ENCODE measurements at regions not wholly inside any gene's neighbourhood (a gene's known extent, or its start where the extent isn't known, plus 50 kb on each side); places are given as distances from the start of the nearest gene placed in this dataset.

- DNase-seq (ENCODE audit: low read depth), result no peak
These were observed 251.8 kb upstream of the SLIT2 start for GRCh38 chr4:19999775-20000414.

GRCh38 chr4:19999276-19999675 lies 252.4 kb upstream of the SLIT2 start:
- DNase-seq (ENCODE audit: low read depth), result no peak

- DNase-seq (ENCODE audit: low read depth), result no peak
These were observed 258.5 kb upstream of the SLIT2 start for GRCh38 chr4:19993242-19993641.

GRCh38 chr4:19992471-19993093 lies 259.1 kb upstream of the SLIT2 start:
- no peak for DNase-seq (ENCODE audit: low read depth)

GRCh38 chr4:19987746-19988145 lies 264.0 kb upstream of the SLIT2 start:
- peak; percentile 65 for DNase-seq (ENCODE audit: low read depth)

- peak; percentile 78 for DNase-seq (ENCODE audit: low read depth)
These were observed 268.6 kb upstream of the SLIT2 start for GRCh38 chr4:19983072-19983471.

GRCh38 chr4:19982556-19982955 lies 269.1 kb upstream of the SLIT2 start:
- peak; percentile 9 for DNase-seq (ENCODE audit: low read depth)

- DNase-seq (ENCODE audit: low read depth), result peak; percentile 52
These were observed 279.9 kb upstream of the SLIT2 start for GRCh38 chr4:19971829-19972228.

GRCh38 chr4:19969492-19969891 lies 282.2 kb upstream of the SLIT2 start:
- no peak for DNase-seq (ENCODE audit: low read depth)

GRCh38 chr4:19961091-19961490 lies 290.6 kb upstream of the SLIT2 start:
- no peak for DNase-seq (ENCODE audit: low read depth)

GRCh38 chr4:19958848-19959247 lies 292.9 kb upstream of the SLIT2 start:
- DNase-seq (ENCODE audit: low read depth), result no peak

GRCh38 chr4:19947349-19947748 lies 304.4 kb upstream of the SLIT2 start:
- DNase-seq (ENCODE audit: low read depth), result no peak

GRCh38 chr4:19945979-19946380 lies 305.7 kb upstream of the SLIT2 start:
- peak; percentile 96 for DNase-seq (ENCODE audit: low read depth)

GRCh38 chr4:19945501-19945900 lies 306.2 kb upstream of the SLIT2 start:
- no peak for DNase-seq (ENCODE audit: low read depth)

GRCh38 chr4:19944806-19945205 lies 306.9 kb upstream of the SLIT2 start:
- no peak for DNase-seq (ENCODE audit: low read depth)

- no peak for DNase-seq (ENCODE audit: low read depth)
These were observed 307.5 kb upstream of the SLIT2 start for GRCh38 chr4:19944251-19944650.

- no peak for DNase-seq (ENCODE audit: low read depth)
These were observed 310.3 kb upstream of the SLIT2 start for GRCh38 chr4:19941434-19941833.

GRCh38 chr4:19940861-19941260 lies 310.8 kb upstream of the SLIT2 start:
- DNase-seq (ENCODE audit: low read depth), result no peak

GRCh38 chr4:19936476-19936875 lies 315.2 kb upstream of the SLIT2 start:
- peak; percentile 23 for DNase-seq (ENCODE audit: low read depth)

- no peak for DNase-seq (ENCODE audit: low read depth)
These were observed 321.0 kb upstream of the SLIT2 start for GRCh38 chr4:19930742-19931141.

- peak; percentile 24 for DNase-seq (ENCODE audit: low read depth)
These were observed 324.3 kb upstream of the SLIT2 start for GRCh38 chr4:19927381-19927780.

GRCh38 chr4:19925516-19925915 lies 326.2 kb upstream of the SLIT2 start:
- no peak for DNase-seq (ENCODE audit: low read depth)

- no peak for DNase-seq (ENCODE audit: low read depth)
These were observed 326.9 kb upstream of the SLIT2 start for GRCh38 chr4:19924761-19925160.
